MM.1S (cell line): ENCODE measurements at regions not wholly inside any gene's neighbourhood (a gene's known extent, or its start where the extent isn't known, plus 50 kb on each side); places are given as distances from the start of the nearest gene placed in this dataset.

Source experiments
- DNase-seq: peaks from one replicate; pipeline ENCODE4 v3.0.0-alpha.2; 2015
- H2AFZ ChIP-seq: fragments of 300-600 bp; sonication (generic); 2 replicates; pipeline ENCODE4 v1.6.0; 2016; ENCODE audit warnings: antibody characterized with exemption, low read length
- H3F3A ChIP-seq: fragments of 300-600 bp; sonication (generic); 2 replicates; pipeline ENCODE4 v1.6.1; 2016; ENCODE audit warnings: mild to moderate bottlenecking, antibody characterized with exemption, low read length, moderate library complexity, mixed read lengths; ENCODE audit not compliant: insufficient read depth
- H3K27ac ChIP-seq: fragments of 300-600 bp; sonication (generic); 2 replicates; pipeline ENCODE4 v1.5.1; 2016; ENCODE audit warnings: mild to moderate bottlenecking, low read length
- H3K27me3 ChIP-seq: fragments of 300-600 bp; sonication (generic); replicated peaks from 2 replicates; pipeline ENCODE4 v1.6.0; 2016; ENCODE audit warnings: low read length; ENCODE audit not compliant: insufficient read depth
- H3K36me3 ChIP-seq: fragments of 300-600 bp; sonication (generic); replicated peaks from 2 replicates; pipeline ENCODE4 v1.6.1; 2016; ENCODE audit warnings: mild to moderate bottlenecking, low read length, mixed read lengths; ENCODE audit not compliant: insufficient read depth
- H3K4me1 ChIP-seq: fragments of 300-600 bp; sonication (generic); 2 replicates; pipeline ENCODE4 v1.6.1; 2016; ENCODE audit warnings: low read length, mixed read lengths
- H3K4me2 ChIP-seq: fragments of 300-600 bp; sonication (generic); 2 replicates; pipeline ENCODE4 v1.6.0; 2016; ENCODE audit warnings: low read depth, low read length
- H3K4me3 ChIP-seq: fragments of 300-600 bp; sonication (generic); 2 replicates; pipeline ENCODE4 v1.5.1; 2016; ENCODE audit warnings: low read length, mixed read lengths
- H3K79me2 ChIP-seq: fragments of 300-600 bp; sonication (generic); 2 replicates; pipeline ENCODE4 v1.6.1; 2016; ENCODE audit warnings: mixed run types, low read length, mixed read lengths
- H3K9ac ChIP-seq: fragments of 300-600 bp; sonication (generic); 2 replicates; pipeline ENCODE4 v1.6.1; 2016; ENCODE audit warnings: low read length, mixed read lengths
- H3K9me2 ChIP-seq: fragments of 300-600 bp; sonication (generic); replicated peaks from 2 replicates; pipeline ENCODE4 v1.6.1; 2016; ENCODE audit warnings: mild to moderate bottlenecking, low read length, mixed read lengths; ENCODE audit not compliant: insufficient read depth
- H3K9me3 ChIP-seq: fragments of 300-600 bp; sonication (generic); replicated peaks from 2 replicates; pipeline ENCODE4 v1.6.1; 2016; ENCODE audit warnings: mild to moderate bottlenecking, low read length, mixed read lengths; ENCODE audit not compliant: insufficient read depth
- H4K20me1 ChIP-seq: fragments of 300-600 bp; sonication (generic); 2 replicates; pipeline ENCODE4 v1.6.1; 2016; ENCODE audit warnings: mild to moderate bottlenecking, low read length, moderate library complexity, mixed read lengths; ENCODE audit not compliant: insufficient read depth
- CTCF ChIP-seq: fragments of 300-600 bp; sonication (generic); IDR thresholded peaks from 2 replicates; pipeline ENCODE4 v1.5.1; 2016; ENCODE audit warnings: antibody characterized with exemption, low read length, mixed read lengths
- EZH2 ChIP-seq: fragments of 300-600 bp; sonication (generic); optimal IDR thresholded peaks from 2 replicates; pipeline ENCODE3; 2017; ENCODE audit warnings: low read depth, mild to moderate bottlenecking, antibody characterized with exemption, low read length, mixed read lengths
- EZH2phosphoT487 ChIP-seq: fragments of 300-600 bp; sonication (generic); IDR thresholded peaks from 2 replicates; pipeline ENCODE4 v1.6.1; 2018; ENCODE audit warnings: antibody characterized with exemption, low read length

- TF ChIP-seq CTCF, result no peak
- TF ChIP-seq EZH2, result no peak
- no peak for TF ChIP-seq EZH2phosphoT487
- Histone ChIP-seq H3K4me2 (no peak overlapping the region), H3K9me2 (no peaks in the 10 kb centered on the region), H3K79me2 (no peaks in the 10 kb centered on the region), H2AFZ (no peak overlapping the region), H3K36me3 (no peaks in the 10 kb centered on the region), H3K9ac (no peak overlapping the region), H3K4me3 (no peak overlapping the region), H3K27me3 (no peaks in the 10 kb centered on the region), H3K4me1 (no peaks in the 10 kb centered on the region), H3F3A (no peaks in the 10 kb centered on the region), H3K9me3 (no peaks in the 10 kb centered on the region), H3K27ac (no peak overlapping the region), H4K20me1 (no peaks in the 10 kb centered on the region)
- DNase-seq, result no peak
These were observed 227.1 kb downstream of the DUSP10 start for GRCh38 chr1:221514806-221515205.

- no peak overlapping the region for H3K4me2 ChIP-seq
- H2AFZ ChIP-seq, result no peak overlapping the region
- no peaks in the 10 kb centered on the region for H3K4me1 ChIP-seq
- H3K36me3 ChIP-seq, result no peaks in the 10 kb centered on the region
- H3K79me2 ChIP-seq, result no peaks in the 10 kb centered on the region
- no peak for DNase-seq
- no peaks in the 10 kb centered on the region for H4K20me1 ChIP-seq
- no peaks in the 10 kb centered on the region for H3K9me3 ChIP-seq
- H3K27ac ChIP-seq, result no peak overlapping the region
- no peaks in the 10 kb centered on the region for H3F3A ChIP-seq
- no peak overlapping the region for H3K9ac ChIP-seq
- no peaks in the 10 kb centered on the region for H3K9me2 ChIP-seq
- H3K27me3 ChIP-seq, result no peaks in the 10 kb centered on the region
- TF ChIP-seq EZH2 (no peak), EZH2phosphoT487 (no peak), CTCF (no peak)
- H3K4me3 ChIP-seq, result no peak overlapping the region
These were observed 226.4 kb downstream of the DUSP10 start for GRCh38 chr1:221515496-221515895.

GRCh38 chr1:221517961-221518360 lies 223.9 kb downstream of the DUSP10 start:
- TF ChIP-seq CTCF (no peak), EZH2 (no peak), EZH2phosphoT487 (no peak)
- H3K4me1 ChIP-seq, result no peaks in the 10 kb centered on the region
- H4K20me1 ChIP-seq, result no peaks in the 10 kb centered on the region
- no peaks in the 10 kb centered on the region for H3K27me3 ChIP-seq
- H3K36me3 ChIP-seq, result no peaks in the 10 kb centered on the region
- DNase-seq, result no peak
- H3K79me2 ChIP-seq, result no peaks in the 10 kb centered on the region
- no peaks in the 10 kb centered on the region for H3K9me2 ChIP-seq
- H3K9me3 ChIP-seq, result no peaks in the 10 kb centered on the region
- no peaks in the 10 kb centered on the region for H3F3A ChIP-seq
- H2AFZ ChIP-seq, result no peak overlapping the region
- H3K4me2 ChIP-seq, result no peak overlapping the region
- no peak overlapping the region for H3K27ac ChIP-seq
- no peak overlapping the region for H3K9ac ChIP-seq
- no peak overlapping the region for H3K4me3 ChIP-seq
